MM.1S (cell line): ENCODE measurements at regions not wholly inside any gene's neighbourhood (a gene's known extent, or its start where the extent isn't known, plus 50 kb on each side); places are given as distances from the start of the nearest gene placed in this dataset.

ENCODE experiments used
- DNase-seq: peaks from one replicate; pipeline ENCODE4 v3.0.0-alpha.2; 2015
- H2AFZ ChIP-seq: fragments of 300-600 bp; sonication (generic); 2 replicates; pipeline ENCODE4 v1.6.0; 2016; ENCODE audit warnings: antibody characterized with exemption, low read length
- H3F3A ChIP-seq: fragments of 300-600 bp; sonication (generic); 2 replicates; pipeline ENCODE4 v1.6.1; 2016; ENCODE audit warnings: mild to moderate bottlenecking, antibody characterized with exemption, low read length, moderate library complexity, mixed read lengths; ENCODE audit not compliant: insufficient read depth
- H3K27ac ChIP-seq: fragments of 300-600 bp; sonication (generic); 2 replicates; pipeline ENCODE4 v1.5.1; 2016; ENCODE audit warnings: mild to moderate bottlenecking, low read length
- H3K27me3 ChIP-seq: fragments of 300-600 bp; sonication (generic); replicated peaks from 2 replicates; pipeline ENCODE4 v1.6.0; 2016; ENCODE audit warnings: low read length; ENCODE audit not compliant: insufficient read depth
- H3K36me3 ChIP-seq: fragments of 300-600 bp; sonication (generic); replicated peaks from 2 replicates; pipeline ENCODE4 v1.6.1; 2016; ENCODE audit warnings: mild to moderate bottlenecking, low read length, mixed read lengths; ENCODE audit not compliant: insufficient read depth
- H3K4me1 ChIP-seq: fragments of 300-600 bp; sonication (generic); 2 replicates; pipeline ENCODE4 v1.6.1; 2016; ENCODE audit warnings: low read length, mixed read lengths
- H3K4me2 ChIP-seq: fragments of 300-600 bp; sonication (generic); 2 replicates; pipeline ENCODE4 v1.6.0; 2016; ENCODE audit warnings: low read depth, low read length
- H3K4me3 ChIP-seq: fragments of 300-600 bp; sonication (generic); 2 replicates; pipeline ENCODE4 v1.5.1; 2016; ENCODE audit warnings: low read length, mixed read lengths
- H3K79me2 ChIP-seq: fragments of 300-600 bp; sonication (generic); 2 replicates; pipeline ENCODE4 v1.6.1; 2016; ENCODE audit warnings: mixed run types, low read length, mixed read lengths
- H3K9ac ChIP-seq: fragments of 300-600 bp; sonication (generic); 2 replicates; pipeline ENCODE4 v1.6.1; 2016; ENCODE audit warnings: low read length, mixed read lengths
- H3K9me2 ChIP-seq: fragments of 300-600 bp; sonication (generic); replicated peaks from 2 replicates; pipeline ENCODE4 v1.6.1; 2016; ENCODE audit warnings: mild to moderate bottlenecking, low read length, mixed read lengths; ENCODE audit not compliant: insufficient read depth
- H3K9me3 ChIP-seq: fragments of 300-600 bp; sonication (generic); replicated peaks from 2 replicates; pipeline ENCODE4 v1.6.1; 2016; ENCODE audit warnings: mild to moderate bottlenecking, low read length, mixed read lengths; ENCODE audit not compliant: insufficient read depth
- H4K20me1 ChIP-seq: fragments of 300-600 bp; sonication (generic); 2 replicates; pipeline ENCODE4 v1.6.1; 2016; ENCODE audit warnings: mild to moderate bottlenecking, low read length, moderate library complexity, mixed read lengths; ENCODE audit not compliant: insufficient read depth
- CTCF ChIP-seq: fragments of 300-600 bp; sonication (generic); IDR thresholded peaks from 2 replicates; pipeline ENCODE4 v1.5.1; 2016; ENCODE audit warnings: antibody characterized with exemption, low read length, mixed read lengths
- EZH2 ChIP-seq: fragments of 300-600 bp; sonication (generic); optimal IDR thresholded peaks from 2 replicates; pipeline ENCODE3; 2017; ENCODE audit warnings: low read depth, mild to moderate bottlenecking, antibody characterized with exemption, low read length, mixed read lengths
- EZH2phosphoT487 ChIP-seq: fragments of 300-600 bp; sonication (generic); IDR thresholded peaks from 2 replicates; pipeline ENCODE4 v1.6.1; 2018; ENCODE audit warnings: antibody characterized with exemption, low read length

GRCh38 chr3:63228087-63228486 lies 50.0 kb upstream of the SYNPR start:
- Histone ChIP-seq H2AFZ (peak overlapping the region; percentile 92; the same call in 1 of the 2 replicates), H3K27ac (no peak overlapping the region), H3K9ac (no peak overlapping the region), H3K4me3 (no peak overlapping the region), H3K36me3 (no peaks in the 10 kb centered on the region), H3K9me3 (no peaks in the 10 kb centered on the region), H3K4me2 (peak overlapping the region; percentile 52; the same call in 1 of the 2 replicates), H3K79me2 (no peaks in the 10 kb centered on the region), H3K4me1 (0 out of 2 replicates have a peak, but pooled peaks cover 4% of the 10 kb centered on the region), H3K27me3 (no peaks in the 10 kb centered on the region), H4K20me1 (no peaks in the 10 kb centered on the region), H3K9me2 (no peaks in the 10 kb centered on the region), H3F3A (no peaks in the 10 kb centered on the region)
- TF ChIP-seq EZH2 (no peak), EZH2phosphoT487 (no peak), CTCF (no peak)
- no peak for DNase-seq
